Mesodermal cell (in vitro differentiated cells): ENCODE measurements at regions not wholly inside any gene's neighbourhood (a gene's known extent, or its start where the extent isn't known, plus 50 kb on each side); places are given as distances from the start of the nearest gene placed in this dataset.
"Not testable (repeated sequence)": the region's sequence is repeated elsewhere in the genome, so short reads cannot be mapped to it uniquely, and the experiment has no call there.

ENCODE experiments used
- H3K27ac ChIP-seq: 2 replicates; pipeline ENCODE4 v1.7.0; 2013; ENCODE audit warnings: mild to moderate bottlenecking, low read depth, low read length, moderate library complexity; ENCODE audit not compliant: severe bottlenecking
- H3K36me3 ChIP-seq: 2 replicates; pipeline ENCODE4 v1.7.1; 2013; ENCODE audit warnings: mild to moderate bottlenecking, low read length, moderate library complexity; ENCODE audit not compliant: control insufficient read depth, insufficient read depth
- H3K4me1 ChIP-seq: one replicate; pipeline ENCODE4 v1.7.1; 2013; ENCODE audit warnings: mild to moderate bottlenecking, low read length; ENCODE audit not compliant: insufficient read depth, control insufficient read depth, poor library complexity, severe bottlenecking
- H3K4me3 ChIP-seq: 2 replicates; pipeline ENCODE4 v1.7.0; 2013; ENCODE audit warnings: low read length, control low read depth, mild to moderate bottlenecking; ENCODE audit not compliant: insufficient read depth, poor library complexity, severe bottlenecking; ENCODE audit errors: extremely low read depth
- H3K9me3 ChIP-seq: 2 replicates; pipeline ENCODE4 v1.7.1; 2013; ENCODE audit warnings: mild to moderate bottlenecking, low read length, moderate library complexity; ENCODE audit not compliant: control insufficient read depth
- WGBS, 2 experiments: methylation state at CpG; one replicate each; pipeline ENCODE4 v1.1.5; 2013; ENCODE audit warnings: missing lambda C conversion rate in 2 of 2; ENCODE audit not compliant: insufficient coverage in 2 of 2; 5-methylcytosine and 5-hydroxymethylcytosine counted together

DNA sequence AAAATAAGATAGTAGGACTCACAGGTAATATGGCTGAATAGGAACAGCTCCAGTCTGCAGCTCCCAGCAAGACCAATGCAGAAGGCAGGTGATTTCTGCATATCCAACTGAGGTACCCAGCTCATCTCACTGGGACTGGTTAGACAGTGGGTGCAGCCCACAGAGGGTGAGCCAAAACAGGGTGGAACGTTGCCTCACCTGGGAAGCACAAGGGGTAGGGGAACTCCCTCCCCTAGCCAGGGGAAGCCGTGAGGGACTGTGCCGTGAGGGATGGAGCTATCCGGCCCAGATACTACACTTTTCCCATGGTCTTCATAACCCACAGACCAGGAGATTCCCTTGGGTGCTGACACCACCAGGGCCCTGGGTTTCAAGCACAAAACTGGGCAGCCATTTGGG is 114.8 kb upstream of the GNAI1 start:
- not testable (repeated sequence) for H3K9me3 ChIP-seq, H3K4me3 ChIP-seq, H3K27ac ChIP-seq, H3K36me3 ChIP-seq, H3K4me1 ChIP-seq
- WGBS, 2 experiments, result 96 to 100% methylated on average over 4 of the region's 4 CpGs

DNA sequence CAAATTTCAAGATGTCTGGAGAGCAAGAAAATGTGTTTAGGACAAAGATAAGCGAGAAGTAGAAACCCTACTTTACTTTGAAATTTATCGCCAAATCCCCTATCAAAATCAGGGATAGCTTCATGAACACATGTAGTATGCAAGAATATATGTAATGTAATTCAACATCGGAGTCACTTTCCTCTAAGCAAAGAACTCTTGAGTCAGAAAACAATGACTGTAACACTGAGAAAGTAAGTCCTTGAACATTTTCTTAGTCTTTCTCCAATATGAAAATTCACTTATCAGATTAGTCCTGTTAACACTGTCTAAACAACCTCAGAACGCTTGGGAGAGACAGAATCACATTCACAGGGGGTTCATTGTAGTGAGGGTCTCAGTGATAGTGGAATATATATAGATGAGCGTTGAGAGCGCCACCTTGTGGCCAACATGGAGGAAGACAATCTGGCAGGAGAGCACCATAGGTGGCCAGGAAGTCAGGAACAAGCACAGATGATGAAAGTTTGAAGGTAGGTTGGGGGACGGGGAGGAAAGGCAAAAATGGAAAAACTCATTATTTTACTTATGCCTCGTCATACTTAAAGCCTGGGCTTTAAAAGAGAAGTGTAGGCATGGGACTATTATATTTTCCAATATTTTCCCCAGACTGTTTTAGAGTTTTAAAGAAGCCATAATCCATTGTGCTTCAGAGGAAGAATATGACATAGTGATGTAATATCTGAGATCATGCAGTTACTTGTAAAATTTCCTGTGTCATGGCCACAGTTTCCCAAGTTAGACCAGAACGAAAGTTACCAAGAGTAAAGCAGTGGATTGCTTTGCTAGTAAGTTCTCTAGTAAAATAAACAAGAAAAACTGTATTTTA is 115.5 kb upstream of the GNAI1 start:
- Histone ChIP-seq H3K4me3 (no peak overlapping the region), H3K9me3 (peaks cover 3% of the 10 kb centered on the region), H3K4me1 (peaks cover 3% of the 10 kb centered on the region), H3K36me3 (no peaks in the 10 kb centered on the region), H3K27ac (no peak overlapping the region)
- WGBS, 2 experiments, result 0 to 7% methylated on average over 2 to 3 of the region's 9 CpGs

DNA sequence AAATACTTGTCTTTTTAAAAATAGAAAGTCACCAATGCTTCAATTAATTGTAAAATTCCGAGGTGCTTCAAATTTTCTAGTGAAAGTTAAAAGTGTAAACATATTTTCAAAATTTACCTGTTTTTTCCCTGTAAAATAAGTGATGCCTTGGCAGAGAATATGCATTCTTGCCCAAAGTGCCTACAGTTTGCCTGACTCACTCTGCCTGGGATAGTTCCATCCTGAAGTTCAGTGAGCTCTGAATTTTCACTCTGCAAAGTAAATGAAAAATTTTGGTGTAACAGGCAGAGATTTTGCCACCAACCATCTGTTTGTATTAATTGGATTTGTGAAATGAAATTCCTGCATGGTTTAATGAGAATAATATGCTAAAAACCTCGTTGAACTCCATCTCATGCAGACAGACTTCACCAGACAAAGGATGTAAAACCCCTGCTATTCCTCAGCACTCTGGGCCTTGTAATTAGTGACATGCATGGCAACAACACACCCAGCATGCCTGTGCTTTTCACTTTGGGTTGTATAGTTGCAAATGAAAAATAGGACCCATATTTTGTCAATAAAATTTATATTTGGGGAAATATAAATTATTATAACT is 117.4 kb upstream of the GNAI1 start:
- Histone ChIP-seq H3K36me3 (no peaks in the 10 kb centered on the region), H3K27ac (no peak overlapping the region), H3K4me1 (peaks cover 3% of the 10 kb centered on the region), H3K9me3 (no peaks in the 10 kb centered on the region), H3K4me3 (no peak overlapping the region)
- 60% methylated on average over 1 of the region's 2 CpGs; no CpG with 5 or more reads in 1 of the 2 experiments for WGBS, 2 experiments

DNA sequence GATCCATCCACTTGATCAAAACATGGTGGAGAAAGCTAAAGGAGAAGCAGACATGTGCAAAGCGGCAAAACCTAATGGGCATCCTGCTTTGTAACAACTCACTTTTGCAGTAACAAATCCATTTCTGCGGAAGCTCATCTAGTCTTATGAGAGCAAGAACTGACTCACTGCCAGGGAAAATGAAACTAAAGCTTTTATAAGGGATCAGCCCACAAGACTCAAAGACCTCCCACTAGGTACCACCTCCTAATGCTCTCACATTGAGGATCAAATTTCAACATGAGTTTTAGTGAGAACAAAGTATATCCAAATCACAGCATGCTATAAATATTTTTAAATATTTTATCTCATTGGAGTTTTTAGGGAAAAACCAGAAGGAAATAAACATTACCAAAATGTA is 120.1 kb upstream of the GNAI1 start:
- Histone ChIP-seq H3K4me3 (no peak overlapping the region), H3K9me3 (no peaks in the 10 kb centered on the region), H3K27ac (no peak overlapping the region), H3K36me3 (no peaks in the 10 kb centered on the region), H3K4me1 (no peaks in the 10 kb centered on the region)
- WGBS, 2 experiments, result 75 to 90% methylated on average over 2 of the region's 2 CpGs

DNA sequence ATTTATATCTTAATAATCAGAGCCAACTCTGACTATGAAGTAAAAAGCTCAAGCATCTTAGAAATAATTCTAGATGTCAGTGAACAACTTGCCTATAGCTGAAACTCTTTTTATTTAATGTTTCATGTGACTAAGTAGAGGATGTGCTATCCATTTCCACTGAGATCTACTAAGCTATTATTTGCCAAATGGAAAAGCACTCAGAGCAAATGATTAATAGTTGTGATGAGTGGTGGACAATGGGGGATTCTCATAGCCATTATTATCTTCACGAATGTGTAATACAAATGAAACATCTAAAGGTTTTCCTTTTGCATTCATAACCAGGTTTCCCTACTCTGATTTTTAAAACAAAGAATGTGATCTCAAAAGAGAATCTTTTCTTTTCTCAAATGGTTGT is 126.6 kb upstream of the GNAI1 start:
- Histone ChIP-seq H3K36me3 (no peaks in the 10 kb centered on the region), H3K9me3 (no peaks in the 10 kb centered on the region), H3K4me3 (no peak overlapping the region), H3K27ac (no peak overlapping the region), H3K4me1 (no peaks in the 10 kb centered on the region)
- no CpG with 5 or more reads among the region's 1 CpG for WGBS, 2 experiments

DNA sequence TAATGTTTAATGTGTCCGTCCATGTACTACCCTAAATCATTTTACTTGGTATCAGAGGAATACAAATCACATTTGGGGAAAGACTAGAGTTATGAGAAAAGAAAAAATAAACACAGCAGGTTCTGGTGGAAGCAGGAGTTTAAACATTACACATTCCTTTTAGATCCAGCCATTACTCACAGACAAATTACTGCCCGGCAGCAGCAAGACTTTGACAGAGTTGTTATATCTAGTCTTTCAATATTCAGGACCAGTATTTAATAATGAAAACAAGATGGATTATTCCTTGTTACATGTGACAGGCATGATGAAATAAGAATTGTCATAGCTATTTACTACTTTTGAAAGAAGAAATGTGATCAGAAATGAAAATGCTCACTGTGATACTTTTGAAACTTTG is 131.8 kb upstream of the GNAI1 start:
- H3K4me1 ChIP-seq, result no peaks in the 10 kb centered on the region
- no peak overlapping the region for H3K4me3 ChIP-seq
- H3K36me3 ChIP-seq, result no peaks in the 10 kb centered on the region
- no peaks in the 10 kb centered on the region for H3K9me3 ChIP-seq
- no peak overlapping the region for H3K27ac ChIP-seq
- WGBS, 2 experiments, result no CpG with 5 or more reads among the region's 2 CpGs

DNA sequence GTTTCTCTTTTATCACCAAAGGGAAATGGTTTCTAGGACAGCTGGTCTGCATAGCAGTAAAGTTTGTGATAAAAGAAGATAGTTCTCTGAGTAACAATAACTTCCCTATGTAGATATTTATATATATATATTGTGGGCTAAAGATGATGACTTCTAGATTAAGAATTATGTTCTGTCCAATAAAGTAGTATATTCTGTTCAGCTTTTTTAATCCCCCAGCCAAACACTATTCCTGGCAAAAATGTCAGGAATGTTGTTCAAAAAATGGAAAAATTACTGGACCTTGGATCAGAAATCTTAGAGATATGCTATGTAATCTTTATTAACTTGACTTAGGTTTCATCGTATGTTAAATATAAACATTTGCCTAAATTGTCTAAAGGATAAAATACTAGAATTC is 136.3 kb upstream of the GNAI1 start:
- Histone ChIP-seq H3K27ac (no peak overlapping the region), H3K4me1 (no peaks in the 10 kb centered on the region), H3K9me3 (no peaks in the 10 kb centered on the region), H3K4me3 (no peak overlapping the region), H3K36me3 (no peaks in the 10 kb centered on the region)
- WGBS, 2 experiments, result no CpG with 5 or more reads among the region's 1 CpG

DNA sequence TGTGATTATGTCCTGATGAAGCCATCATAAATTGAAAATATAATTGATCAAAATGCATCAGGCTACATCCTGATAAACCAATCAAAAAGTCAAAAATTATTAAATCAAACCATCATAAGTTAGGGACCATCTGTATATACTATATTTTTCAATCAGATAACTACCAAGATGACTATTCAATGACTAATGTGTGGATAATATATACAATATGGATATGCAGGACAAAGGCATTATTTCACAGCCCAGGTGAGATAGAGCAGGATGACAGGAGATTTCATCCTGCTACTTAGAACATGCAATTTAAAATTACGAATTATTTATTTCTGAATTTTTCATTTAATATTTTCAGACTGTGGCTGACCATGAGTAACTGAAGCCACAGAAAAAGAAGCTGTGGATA is 137.3 kb upstream of the GNAI1 start:
- Histone ChIP-seq H3K36me3 (no peaks in the 10 kb centered on the region), H3K4me3 (no peak overlapping the region), H3K9me3 (no peaks in the 10 kb centered on the region), H3K27ac (no peak overlapping the region), H3K4me1 (no peaks in the 10 kb centered on the region)
- WGBS, 2 experiments, result no CpG with 5 or more reads among the region's 1 CpG

DNA sequence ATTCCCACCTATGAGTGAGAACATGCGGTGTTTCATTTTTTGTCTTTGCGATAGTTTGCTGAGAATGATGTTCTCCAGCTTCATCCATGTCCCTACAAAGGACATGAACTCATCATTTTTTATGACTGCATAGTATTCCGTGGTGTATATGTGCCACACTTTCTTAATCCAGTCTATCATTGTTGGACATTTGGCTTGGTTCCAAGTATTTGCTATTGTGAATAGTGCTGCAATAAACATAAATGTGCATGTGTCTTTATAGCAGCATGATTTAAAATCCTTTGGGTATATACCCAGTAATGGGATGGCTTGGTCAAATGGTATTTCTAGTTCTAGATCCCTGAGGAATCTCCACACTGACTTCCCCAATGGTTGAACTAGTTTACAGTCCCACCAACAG is 138.9 kb upstream of the GNAI1 start:
- WGBS, 2 experiments, result 100% methylated on average over 2 of the region's 3 CpGs; no CpG with 5 or more reads in 1 of the 2 experiments
- not testable (repeated sequence) for H3K27ac ChIP-seq, H3K36me3 ChIP-seq, H3K9me3 ChIP-seq, H3K4me1 ChIP-seq, H3K4me3 ChIP-seq

DNA sequence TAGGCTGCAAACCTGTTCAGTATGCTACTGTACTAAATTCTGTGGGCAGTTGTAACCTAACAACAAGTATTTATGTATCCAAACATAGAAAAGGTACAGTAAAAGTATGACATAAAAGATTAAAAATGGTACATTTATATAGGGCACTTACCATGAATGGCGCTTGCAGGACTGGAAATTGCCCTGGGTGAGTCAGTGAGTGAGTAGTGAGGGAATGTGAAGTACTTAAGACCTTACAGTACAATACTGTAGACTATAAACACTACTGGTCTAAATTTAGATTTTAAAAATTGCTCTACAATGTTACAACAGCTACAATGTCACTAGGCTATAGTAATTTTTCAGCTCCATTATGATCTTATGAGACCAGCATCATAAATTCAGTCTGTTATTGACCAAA is 146.0 kb upstream of the GNAI1 start:
- H3K9me3 ChIP-seq, result no peaks in the 10 kb centered on the region
- no peaks in the 10 kb centered on the region for H3K36me3 ChIP-seq
- no peak overlapping the region for H3K27ac ChIP-seq
- no CpG with 5 or more reads among the region's 1 CpG for WGBS, 2 experiments
- H3K4me1 ChIP-seq, result no peaks in the 10 kb centered on the region
- H3K4me3 ChIP-seq, result no peak overlapping the region

DNA sequence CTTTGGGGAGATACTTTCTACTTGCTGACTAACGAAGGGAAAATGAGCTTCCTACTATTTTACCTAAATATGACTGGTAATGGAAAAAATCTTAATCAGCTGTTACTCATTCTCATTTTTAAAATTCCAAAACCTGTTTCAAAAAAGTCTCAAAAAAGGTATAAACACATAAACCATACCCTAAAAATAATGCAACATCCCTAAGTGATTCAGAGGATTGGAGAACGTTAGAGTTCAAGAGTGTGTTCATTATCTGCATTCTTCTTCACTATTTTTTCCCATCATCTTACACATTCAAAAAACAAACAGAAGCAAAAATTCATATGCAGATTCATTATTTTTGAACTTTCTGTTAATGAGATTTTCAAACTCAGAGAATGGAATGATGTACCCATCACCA is 150.4 kb upstream of the GNAI1 start:
- WGBS, 2 experiments, result 100% methylated on average over 1 of the region's 2 CpGs; no CpG with 5 or more reads in 1 of the 2 experiments
- no peaks in the 10 kb centered on the region for H3K36me3 ChIP-seq
- no peaks in the 10 kb centered on the region for H3K9me3 ChIP-seq
- H3K4me1 ChIP-seq, result peaks cover 9% of the 10 kb centered on the region
- H3K4me3 ChIP-seq, result no peak overlapping the region
- no peak overlapping the region for H3K27ac ChIP-seq
